Trophoblast cell (in vitro differentiated cells and primary cell): ENCODE measurements at regions not wholly inside any gene's neighbourhood (a gene's known extent, or its start where the extent isn't known, plus 50 kb on each side); places are given as distances from the start of the nearest gene placed in this dataset.

Source experiments
- DNase-seq, 2 donors: peaks; one replicate each; pipeline ENCODE4 v3.0.0-alpha.2; 2016
- H2AFZ ChIP-seq: 2 replicates; pipeline ENCODE4 v1.6.1; 2013; ENCODE audit warnings: low read length, moderate library complexity, mild to moderate bottlenecking; ENCODE audit not compliant: insufficient read depth, poor library complexity
- H2AK5ac ChIP-seq: 2 replicates; pipeline ENCODE4 v1.6.1; 2013; ENCODE audit warnings: mild to moderate bottlenecking, low read length
- H2BK120ac ChIP-seq: 2 replicates; pipeline ENCODE4 v1.6.1; 2013; ENCODE audit warnings: low read length, mild to moderate bottlenecking, moderate library complexity; ENCODE audit not compliant: insufficient read depth, poor library complexity
- H2BK12ac ChIP-seq: 2 replicates; pipeline ENCODE4 v1.6.1; 2013; ENCODE audit warnings: mild to moderate bottlenecking, low read length, moderate library complexity
- H2BK5ac ChIP-seq: 2 replicates; pipeline ENCODE4 v1.6.1; 2013; ENCODE audit warnings: low read length, low read depth, moderate library complexity, mild to moderate bottlenecking; ENCODE audit not compliant: poor library complexity
- H3K14ac ChIP-seq: 2 replicates; pipeline ENCODE4 v1.6.1; 2013; ENCODE audit warnings: mild to moderate bottlenecking, low read length
- H3K18ac ChIP-seq: 2 replicates; pipeline ENCODE4 v1.6.1; 2013; ENCODE audit warnings: mild to moderate bottlenecking, low read length
- H3K23ac ChIP-seq: 2 replicates; pipeline ENCODE4 v1.6.1; 2013; ENCODE audit warnings: low read length
- H3K27ac ChIP-seq: 2 replicates; pipeline ENCODE4 v1.5.1; 2013; ENCODE audit warnings: low read depth, mild to moderate bottlenecking, inconsistent platforms, low read length, moderate library complexity
- H3K27me3 ChIP-seq: 2 replicates; pipeline ENCODE4 v1.6.1; 2013; ENCODE audit warnings: inconsistent platforms, mild to moderate bottlenecking, low read length, moderate library complexity; ENCODE audit not compliant: insufficient read depth
- H3K36me3 ChIP-seq, 2 experiments: 1 replicate in 1 of 2; 2 replicates in 1 of 2; pipeline ENCODE4 v1.6.1; 2013; ENCODE audit warnings: low read length in 2 of 2, mild to moderate bottlenecking in 2 of 2, moderate library complexity in 1 of 2; ENCODE audit not compliant: insufficient read depth in 2 of 2, control insufficient read depth in 1 of 2
- H3K4ac ChIP-seq: 2 replicates; pipeline ENCODE4 v1.6.1; 2013; ENCODE audit warnings: low read depth, mild to moderate bottlenecking, low read length, moderate library complexity
- H3K4me1 ChIP-seq, 2 experiments: 1 replicate in 1 of 2; 2 replicates in 1 of 2; pipeline ENCODE4 v1.6.1; 2013; ENCODE audit warnings: low read length in 2 of 2, mild to moderate bottlenecking in 2 of 2, moderate library complexity in 1 of 2; ENCODE audit not compliant: insufficient read depth in 2 of 2, control insufficient read depth in 1 of 2
- H3K4me2 ChIP-seq: 2 replicates; pipeline ENCODE4 v1.6.1; 2013; ENCODE audit warnings: inconsistent platforms, mild to moderate bottlenecking, low read length, moderate library complexity
- H3K4me3 ChIP-seq: 2 replicates; pipeline ENCODE4 v1.5.1; 2013; ENCODE audit warnings: mild to moderate bottlenecking, low read depth, low read length, inconsistent platforms
- H3K79me1 ChIP-seq: one replicate; pipeline ENCODE4 v1.6.1; 2013; ENCODE audit warnings: low read length
- H3K79me2 ChIP-seq: 2 replicates; pipeline ENCODE4 v1.6.1; 2013; ENCODE audit warnings: low read length, mild to moderate bottlenecking; ENCODE audit not compliant: control insufficient read depth, insufficient read depth, poor library complexity
- H3K9ac ChIP-seq: 2 replicates; pipeline ENCODE4 v1.6.1; 2013; ENCODE audit warnings: mild to moderate bottlenecking, low read length
- H3K9me3 ChIP-seq: 2 replicates; pipeline ENCODE4 v1.6.1; 2013; ENCODE audit warnings: low read depth, mild to moderate bottlenecking, control low read depth, inconsistent platforms, low read length; ENCODE audit not compliant: insufficient read depth
- H4K12ac ChIP-seq: 2 replicates; pipeline ENCODE4 v1.6.1; 2013; ENCODE audit warnings: low read depth, mild to moderate bottlenecking, low read length, moderate library complexity
- H4K8ac ChIP-seq: 2 replicates; pipeline ENCODE4 v1.6.1; 2013; ENCODE audit warnings: low read depth, mild to moderate bottlenecking, low read length, moderate library complexity
- H4K91ac ChIP-seq: one replicate; pipeline ENCODE4 v1.6.1; 2013; ENCODE audit warnings: low read depth, mild to moderate bottlenecking, low read length, moderate library complexity
- WGBS: extraction: QIAGEN DNeasy Blood & Tissue Kit; methylation state at CpG from one replicate; pipeline ENCODE4 v1.1.7; 2013; ENCODE audit warnings: missing lambda C conversion rate; ENCODE audit not compliant: insufficient read length, insufficient coverage; ENCODE audit errors: extremely low coverage; 5-methylcytosine and 5-hydroxymethylcytosine counted together

DNA sequence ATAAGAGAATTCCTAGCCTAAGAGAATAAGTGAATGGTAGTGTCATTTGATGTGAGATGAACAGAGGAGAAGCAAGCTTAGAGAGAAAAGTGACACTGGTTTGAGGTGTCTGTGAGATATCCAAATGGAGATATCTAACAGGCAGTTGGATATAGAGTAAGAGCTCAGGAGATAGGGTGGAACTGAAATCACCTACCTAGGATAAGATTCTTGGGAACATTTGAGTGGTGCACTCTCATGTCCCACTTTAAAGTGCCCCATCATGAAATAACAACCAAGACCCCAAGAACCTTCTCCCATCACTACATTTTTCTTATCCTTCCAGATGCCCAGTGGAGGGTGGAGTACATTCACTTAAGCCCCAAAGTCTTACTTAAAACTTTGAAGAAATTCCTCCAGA lies 109.0 kb upstream of the MAFB start:
- Histone ChIP-seq H2BK12ac (no peak overlapping the region), H3K14ac (no peak overlapping the region), H2BK5ac (no peak overlapping the region), H3K27ac (no peak overlapping the region), H3K4me3 (no peak overlapping the region), H3K4me1 (no peaks in the 10 kb centered on the region), H3K9ac (no peak overlapping the region), H2AK5ac (no peak overlapping the region), H4K12ac (no peak overlapping the region), H4K91ac (no peak overlapping the region), H3K9me3 (no peaks in the 10 kb centered on the region), H3K27me3 (no peaks in the 10 kb centered on the region), H3K23ac (no peak overlapping the region), H2AFZ (no peak overlapping the region), H3K4ac (no peak overlapping the region), H4K8ac (no peak overlapping the region), H3K79me1 (no peaks in the 10 kb centered on the region), H3K18ac (no peak overlapping the region), H3K4me2 (no peak overlapping the region), H3K36me3 (no peaks in the 10 kb centered on the region), H3K79me2 (no peaks in the 10 kb centered on the region), H2BK120ac (no peak overlapping the region)
- no peak for DNase-seq

DNA sequence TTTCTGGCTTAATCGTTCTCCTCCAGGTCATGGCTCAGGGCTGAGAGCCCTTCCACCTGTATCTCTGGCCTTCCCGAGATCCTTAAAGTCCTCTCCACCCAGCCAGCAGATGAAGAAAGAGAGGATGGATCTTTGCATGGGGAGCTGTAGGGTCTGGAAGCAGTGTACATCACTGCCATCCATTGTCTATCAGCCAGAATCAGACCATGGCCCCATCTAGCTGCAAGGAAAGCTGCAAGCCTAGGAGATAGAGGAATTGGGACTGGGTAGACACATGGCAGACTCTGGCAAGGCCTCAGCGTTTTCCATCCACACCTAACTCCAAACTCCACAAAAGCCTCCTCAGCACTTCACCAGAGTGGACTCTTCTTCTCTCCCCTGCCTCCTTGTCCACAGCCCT lies 113.8 kb upstream of the MAFB start:
- no peak overlapping the region for H3K14ac ChIP-seq
- no peak overlapping the region for H2AFZ ChIP-seq
- no peaks in the 10 kb centered on the region for H3K4me1 ChIP-seq
- no peaks in the 10 kb centered on the region for H3K79me1 ChIP-seq
- DNase-seq: no peak
- H4K12ac ChIP-seq: no peak overlapping the region
- peaks cover 2% of the 10 kb centered on the region for H3K9me3 ChIP-seq
- no peak overlapping the region for H3K4ac ChIP-seq
- H2BK120ac ChIP-seq: no peak overlapping the region
- no CpG with 5 or more reads among the region's 3 CpGs for WGBS
- no peak overlapping the region for H2BK12ac ChIP-seq
- H3K4me2 ChIP-seq: no peak overlapping the region
- H3K23ac ChIP-seq: no peak overlapping the region
- H3K36me3 ChIP-seq: no peaks in the 10 kb centered on the region
- H4K8ac ChIP-seq: no peak overlapping the region
- H3K18ac ChIP-seq: no peak overlapping the region
- H3K79me2 ChIP-seq: no peaks in the 10 kb centered on the region
- no peak overlapping the region for H3K9ac ChIP-seq
- H3K4me3 ChIP-seq: no peak overlapping the region
- no peak overlapping the region for H2AK5ac ChIP-seq
- no peaks in the 10 kb centered on the region for H3K27me3 ChIP-seq
- H4K91ac ChIP-seq: no peak overlapping the region
- no peak overlapping the region for H2BK5ac ChIP-seq
- H3K27ac ChIP-seq: no peak overlapping the region

GRCh38 chr20:40803381-40803780 lies 114.3 kb upstream of the MAFB start:
- no peak overlapping the region for H2AFZ ChIP-seq
- no peak overlapping the region for H3K4ac ChIP-seq
- no peak overlapping the region for H2BK120ac ChIP-seq
- H3K36me3 ChIP-seq: no peaks in the 10 kb centered on the region
- no peak overlapping the region for H3K23ac ChIP-seq
- H3K27me3 ChIP-seq: no peaks in the 10 kb centered on the region
- H3K14ac ChIP-seq: no peak overlapping the region
- H3K79me1 ChIP-seq: no peaks in the 10 kb centered on the region
- H3K9me3 ChIP-seq: peaks cover 2% of the 10 kb centered on the region
- H2BK5ac ChIP-seq: no peak overlapping the region
- no peak overlapping the region for H4K91ac ChIP-seq
- no peaks in the 10 kb centered on the region for H3K4me1 ChIP-seq
- H2BK12ac ChIP-seq: no peak overlapping the region
- no peak overlapping the region for H4K12ac ChIP-seq
- no peak overlapping the region for H3K9ac ChIP-seq
- H3K79me2 ChIP-seq: no peaks in the 10 kb centered on the region
- H3K4me2 ChIP-seq: no peak overlapping the region
- WGBS: no CpG with 5 or more reads among the region's 5 CpGs
- no peak overlapping the region for H2AK5ac ChIP-seq
- no peak overlapping the region for H3K18ac ChIP-seq
- H3K27ac ChIP-seq: no peak overlapping the region
- DNase-seq: no peak
- H3K4me3 ChIP-seq: no peak overlapping the region
- no peak overlapping the region for H4K8ac ChIP-seq

GRCh38 chr20:40805592-40805991 lies 116.6 kb upstream of the MAFB start:
- no peaks in the 10 kb centered on the region for H3K36me3 ChIP-seq
- no peak overlapping the region for H3K27ac ChIP-seq
- H2AK5ac ChIP-seq: no peak overlapping the region
- H2BK12ac ChIP-seq: no peak overlapping the region
- no peak overlapping the region for H3K14ac ChIP-seq
- H3K4me2 ChIP-seq: no peak overlapping the region
- no peaks in the 10 kb centered on the region for H3K79me1 ChIP-seq
- H3K4me1 ChIP-seq: no peaks in the 10 kb centered on the region
- no peak overlapping the region for H3K9ac ChIP-seq
- H2AFZ ChIP-seq: no peak overlapping the region
- H4K8ac ChIP-seq: no peak overlapping the region
- peaks cover 2% of the 10 kb centered on the region for H3K9me3 ChIP-seq
- WGBS: no CpG with 5 or more reads among the region's 3 CpGs
- H2BK120ac ChIP-seq: no peak overlapping the region
- no peak overlapping the region for H3K4me3 ChIP-seq
- H3K4ac ChIP-seq: no peak overlapping the region
- no peak overlapping the region for H4K12ac ChIP-seq
- H3K18ac ChIP-seq: no peak overlapping the region
- no peaks in the 10 kb centered on the region for H3K27me3 ChIP-seq
- no peak overlapping the region for H2BK5ac ChIP-seq
- no peak for DNase-seq
- H3K79me2 ChIP-seq: no peaks in the 10 kb centered on the region
- H4K91ac ChIP-seq: no peak overlapping the region
- H3K23ac ChIP-seq: no peak overlapping the region
